ENCODE measurements at regions not wholly inside any gene's neighbourhood (a gene's known extent, or its start where the extent isn't known, plus 50 kb on each side); places are given as distances from the start of the nearest gene placed in this dataset.

GRCh38 chr2:121090088-121090715 lies 194.8 kb downstream of the TFCP2L1 start:
- intact Hi-C loops (cut with micrococcal nuclease), result no loop called here
- Mint-ChIP-seq H3K27me3 (peaks cover 4% of the 10 kb centered on the region), H3K9me3 (no peaks in the 10 kb centered on the region), H3K4me1 (no peaks in the 10 kb centered on the region), H3K4me3 (no peak overlapping the region), H3K36me3 (ENCODE audit: low read depth) (no peaks in the 10 kb centered on the region), H3K27ac (no peak overlapping the region)
- ATAC-seq (ENCODE audit: low read depth) (no peak), DNase-seq (no peak)
- TF ChIP-seq CTCF (IDR thresholded peaks at IDR 0.05), result no peak
- POLR2A ChIA-PET, result no interaction called here
- CTCF ChIA-PET, result no interaction called here

- H3K27me3 Mint-ChIP-seq, result peaks cover 6% of the 10 kb centered on the region
- H3K4me1 Mint-ChIP-seq, result no peaks in the 10 kb centered on the region
- CTCF ChIA-PET, result no interaction called here
- POLR2A ChIA-PET, result no interaction called here
- no peak overlapping the region for H3K4me3 Mint-ChIP-seq
- no peak for TF ChIP-seq CTCF (IDR thresholded peaks at IDR 0.05)
- no peaks in the 10 kb centered on the region for H3K9me3 Mint-ChIP-seq
- ATAC-seq (ENCODE audit: low read depth) (no peak), DNase-seq (no peak)
- no peaks in the 10 kb centered on the region for H3K36me3 Mint-ChIP-seq (ENCODE audit: low read depth)
- intact Hi-C loops (cut with micrococcal nuclease), result no loop called here
- H3K27ac Mint-ChIP-seq, result no peak overlapping the region
Observed at GRCh38 chr2:121092095-121092494, 192.9 kb downstream of the TFCP2L1 start.

- Mint-ChIP-seq H3K27me3 (peaks cover 6% of the 10 kb centered on the region), H3K9me3 (no peaks in the 10 kb centered on the region), H3K4me1 (no peaks in the 10 kb centered on the region), H3K27ac (no peak overlapping the region), H3K4me3 (no peak overlapping the region), H3K36me3 (ENCODE audit: low read depth) (no peaks in the 10 kb centered on the region)
- DNase-seq, result no peak
- CTCF ChIA-PET, result no interaction called here
- no peak for TF ChIP-seq CTCF (IDR thresholded peaks at IDR 0.05)
- intact Hi-C loops (cut with micrococcal nuclease), result no loop called here
- POLR2A ChIA-PET, result no interaction called here
- ATAC-seq (ENCODE audit: low read depth), result no peak
Observed at GRCh38 chr2:121093692-121094091, 191.3 kb downstream of the TFCP2L1 start.

- ChIA-PET POLR2A (no interaction called here), CTCF (no interaction called here)
- Mint-ChIP-seq H3K9me3 (no peaks in the 10 kb centered on the region), H3K27me3 (peaks cover 6% of the 10 kb centered on the region), H3K27ac (no peak overlapping the region), H3K36me3 (ENCODE audit: low read depth) (no peaks in the 10 kb centered on the region), H3K4me3 (no peak overlapping the region), H3K4me1 (no peaks in the 10 kb centered on the region)
- ATAC-seq (ENCODE audit: low read depth) (no peak), DNase-seq (no peak)
- intact Hi-C loops (cut with micrococcal nuclease), result no loop called here
- no peak for TF ChIP-seq CTCF (IDR thresholded peaks at IDR 0.05)
Observed at GRCh38 chr2:121094101-121094500, 190.9 kb downstream of the TFCP2L1 start.

- H3K9me3 Mint-ChIP-seq, result no peaks in the 10 kb centered on the region
- H3K27me3 Mint-ChIP-seq, result peaks cover 6% of the 10 kb centered on the region
- no peaks in the 10 kb centered on the region for H3K4me1 Mint-ChIP-seq
- ATAC-seq (ENCODE audit: low read depth) (no peak), DNase-seq (no peak)
- ChIA-PET POLR2A (no interaction called here), CTCF (interaction anchor here (0.6 kb wide), 1 partner anchor 24 kb away, joined by 3 read pairs; no protein-coding TSS in a partner anchor)
- no peak overlapping the region for H3K4me3 Mint-ChIP-seq
- H3K27ac Mint-ChIP-seq, result no peak overlapping the region
- intact Hi-C loops (cut with micrococcal nuclease), result no loop called here
- TF ChIP-seq CTCF (IDR thresholded peaks at IDR 0.05), result no peak
- no peaks in the 10 kb centered on the region for H3K36me3 Mint-ChIP-seq (ENCODE audit: low read depth)
Observed at GRCh38 chr2:121094845-121095244, 190.2 kb downstream of the TFCP2L1 start.
